GM23248 (cell line): ENCODE measurements at regions not wholly inside any gene's neighbourhood (a gene's known extent, or its start where the extent isn't known, plus 50 kb on each side); places are given as distances from the start of the nearest gene placed in this dataset.

Source experiments
- DNase-seq: peaks from one replicate; pipeline ENCODE4 v3.0.0-alpha.2; 2015
- H2AFZ ChIP-seq: fragments of 200-600 bp; sonication (generic); 2 replicates; pipeline ENCODE4 v1.6.1; 2016; ENCODE audit warnings: antibody characterized with exemption
- H3F3A ChIP-seq: fragments of 200-600 bp; sonication (generic); 2 replicates; pipeline ENCODE4 v1.6.1; 2016; ENCODE audit warnings: mild to moderate bottlenecking, antibody characterized with exemption, mixed run types; ENCODE audit not compliant: insufficient read depth
- H3K27ac ChIP-seq: fragments of 200-600 bp; sonication (generic); 2 replicates; pipeline ENCODE4 v1.5.1; 2016; ENCODE audit warnings: mild to moderate bottlenecking
- H3K27me3 ChIP-seq: fragments of 200-600 bp; sonication (generic); replicated peaks from 2 replicates; pipeline ENCODE4 v1.6.1; 2016; ENCODE audit warnings: mild to moderate bottlenecking; ENCODE audit not compliant: insufficient read depth
- H3K36me3 ChIP-seq: fragments of 200-600 bp; sonication (generic); 2 replicates; pipeline ENCODE4 v1.6.1; 2016; ENCODE audit warnings: low read depth, mild to moderate bottlenecking
- H3K4me1 ChIP-seq: fragments of 200-600 bp; sonication (generic); 2 replicates; pipeline ENCODE4 v1.6.1; 2016; ENCODE audit warnings: mild to moderate bottlenecking; ENCODE audit not compliant: insufficient read depth
- H3K4me2 ChIP-seq: fragments of 200-600 bp; sonication (generic); one replicate; pipeline ENCODE4 v1.6.1; 2016; ENCODE audit warnings: mild to moderate bottlenecking; ENCODE audit not compliant: unreplicated experiment
- H3K4me3 ChIP-seq: fragments of 200-600 bp; sonication (generic); 2 replicates; pipeline ENCODE4 v1.5.1; 2016; ENCODE audit warnings: mild to moderate bottlenecking
- H3K79me2 ChIP-seq: fragments of 200-600 bp; sonication (generic); 2 replicates; pipeline ENCODE4 v1.6.1; 2016; ENCODE audit warnings: mild to moderate bottlenecking; ENCODE audit not compliant: insufficient read depth
- H3K9ac ChIP-seq: fragments of 200-600 bp; sonication (generic); 2 replicates; pipeline ENCODE4 v1.6.1; 2016; ENCODE audit warnings: mild to moderate bottlenecking
- H3K9me2 ChIP-seq: fragments of 200-600 bp; sonication (generic); 2 replicates; pipeline ENCODE4 v1.6.1; 2016; ENCODE audit warnings: mixed run types, mild to moderate bottlenecking, moderate library complexity; ENCODE audit not compliant: insufficient read depth
- H3K9me3 ChIP-seq: fragments of 200-600 bp; sonication (generic); one replicate; pipeline ENCODE4 v1.6.1; 2017; ENCODE audit warnings: low read depth
- H4K20me1 ChIP-seq: fragments of 200-600 bp; sonication (generic); 2 replicates; pipeline ENCODE4 v1.6.0; 2016; ENCODE audit not compliant: insufficient read depth
- EZH2 ChIP-seq: fragments of 200-600 bp; sonication (generic); IDR thresholded peaks from 2 replicates; pipeline ENCODE4 v1.6.1; 2018; ENCODE audit warnings: antibody characterized with exemption, mild to moderate bottlenecking; ENCODE audit not compliant: insufficient read depth, poor library complexity, severe bottlenecking
- EZH2phosphoT487 ChIP-seq: fragments of 200-600 bp; sonication (generic); IDR thresholded peaks from 2 replicates; pipeline ENCODE4 v1.6.1; 2018; ENCODE audit warnings: antibody characterized with exemption, moderate library complexity, mild to moderate bottlenecking, low read depth; ENCODE audit not compliant: insufficient read depth
- WGBS, 2 experiments: methylation state at CpG; one replicate each; pipeline ENCODE4 v1.1.6; 2015 to 2017; ENCODE audit warnings: low lambda C conversion rate in 2 of 2, low coverage in 1 of 2; ENCODE audit errors: missing lambda C conversion rate in 2 of 2; 5-methylcytosine and 5-hydroxymethylcytosine counted together
- in situ Hi-C: fragments of 300-500 bp; cut with MboI; formaldehyde crosslinking; loops from 2 replicates; pipeline ENCODE4 v1.15.0; 2020

DNA sequence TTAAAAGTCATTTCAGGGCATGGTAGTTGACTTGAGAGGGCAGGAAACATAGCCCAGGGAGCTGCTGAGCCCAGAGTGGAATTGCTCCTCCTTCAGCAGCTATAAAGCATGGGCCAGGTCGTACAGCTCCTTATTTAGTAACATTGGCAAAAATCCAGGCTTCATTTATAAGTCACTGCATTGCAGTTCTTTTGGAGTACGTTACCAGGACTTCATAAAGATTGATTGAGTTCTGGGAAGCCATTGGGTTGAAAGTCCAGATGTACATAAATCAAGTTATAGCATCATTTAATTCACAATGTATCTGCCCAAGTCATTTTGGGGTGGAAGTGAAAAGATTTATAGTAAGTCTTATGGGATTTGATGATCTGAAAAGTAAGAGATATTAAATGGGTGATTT is 53.0 kb upstream of the ANKEF1 start:
- Histone ChIP-seq H4K20me1 (no peaks in the 10 kb centered on the region), H3K36me3 (no peaks in the 10 kb centered on the region), H3K9me3 (no peaks in the 10 kb centered on the region), H3K79me2 (no peaks in the 10 kb centered on the region), H3K4me1 (no peaks in the 10 kb centered on the region), H2AFZ (no peak overlapping the region), H3K9ac (no peak overlapping the region), H3F3A (no peaks in the 10 kb centered on the region), H3K27ac (no peak overlapping the region), H3K27me3 (peaks cover 3% of the 10 kb centered on the region; the same call in 1 of the 2 replicates), H3K9me2 (no peaks in the 10 kb centered on the region), H3K4me3 (no peak overlapping the region), H3K4me2 (no peak overlapping the region)
- TF ChIP-seq EZH2 (no peak), EZH2phosphoT487 (no peak)
- in situ Hi-C loops, result loop anchor here (10.0 to 25.0 kb wide), 2 partner anchors 113 to 1555 kb away; no protein-coding TSS in a partner anchor
- DNase-seq, result no peak
- WGBS, 2 experiments, result 57 to 76% methylated on average over 2 of the region's 2 CpGs

- no peak for TF ChIP-seq EZH2phosphoT487
- H3K27me3 ChIP-seq, result 0 out of 2 replicates have a peak, but pooled peaks cover 10% of the 10 kb centered on the region
- no peaks in the 10 kb centered on the region for H3K79me2 ChIP-seq
- H3K9ac ChIP-seq, result no peak overlapping the region
- peak overlapping the region; percentile 41 for H3K4me2 ChIP-seq
- in situ Hi-C loops, result loop anchor here (10.0 to 25.0 kb wide), 2 partner anchors 436 to 1559 kb away; no protein-coding TSS in a partner anchor
- H3K4me1 ChIP-seq, result no peaks in the 10 kb centered on the region
- 0 out of 2 replicates have a peak overlapping the region, but pooled peaks have one; percentile 16 for H2AFZ ChIP-seq
- no peaks in the 10 kb centered on the region for H3F3A ChIP-seq
- DNase-seq, result peak; percentile 89
- H3K27ac ChIP-seq, result no peak overlapping the region
- no peaks in the 10 kb centered on the region for H3K36me3 ChIP-seq
- no peaks in the 10 kb centered on the region for H4K20me1 ChIP-seq
- no peaks in the 10 kb centered on the region for H3K9me3 ChIP-seq
- H3K4me3 ChIP-seq, result peak overlapping the region; percentile 45; the same call in 1 of the 2 replicates
- H3K9me2 ChIP-seq, result no peaks in the 10 kb centered on the region
- WGBS, 2 experiments, result 17 to 20% methylated on average over 6 of the region's 6 CpGs
Observed at GRCh38 chr20:9978397-9979004, 56.3 kb upstream of the ANKEF1 start.

DNA sequence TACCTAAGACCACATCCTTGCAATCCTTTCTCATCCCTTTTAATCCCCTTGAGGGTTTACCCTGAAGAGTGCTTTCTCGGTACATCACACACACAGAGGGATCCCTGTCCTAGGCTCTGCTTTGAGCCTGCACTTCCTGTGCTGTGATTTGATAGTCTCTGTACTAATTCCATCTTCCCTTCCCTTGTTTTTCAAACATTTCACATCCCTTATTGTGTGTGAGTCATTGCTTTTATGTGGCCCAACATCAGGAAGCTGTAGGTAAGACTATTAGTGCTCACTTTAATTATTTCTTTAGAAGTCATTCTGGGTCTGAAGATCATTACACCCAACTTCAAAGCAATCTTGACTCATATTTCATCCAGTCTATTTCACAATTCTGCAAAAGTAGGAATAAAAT is 57.2 kb upstream of the ANKEF1 start:
- TF ChIP-seq EZH2phosphoT487, result no peak
- TF ChIP-seq EZH2, result no peak
- Histone ChIP-seq H4K20me1 (no peaks in the 10 kb centered on the region), H2AFZ (no peak overlapping the region), H3K27me3 (peaks cover 10% of the 10 kb centered on the region; the same call in 1 of the 2 replicates), H3K9ac (no peak overlapping the region), H3K79me2 (no peaks in the 10 kb centered on the region), H3K9me3 (no peaks in the 10 kb centered on the region), H3K4me1 (no peaks in the 10 kb centered on the region), H3K4me3 (no peak overlapping the region), H3K36me3 (no peaks in the 10 kb centered on the region), H3F3A (no peaks in the 10 kb centered on the region), H3K27ac (no peak overlapping the region), H3K9me2 (no peaks in the 10 kb centered on the region), H3K4me2 (no peak overlapping the region)
- peak; percentile 4 for DNase-seq
- whole genome bisulfite sequencing, 2 experiments, result 53 to 54% methylated on average over 1 of the region's 1 CpG
- in situ Hi-C loops, result loop anchor here (10.0 to 25.0 kb wide), 2 partner anchors 437 to 1560 kb away; no protein-coding TSS in a partner anchor

- TF ChIP-seq EZH2, result no peak
- 51 to 57% methylated on average over 2 of the region's 2 CpGs for WGBS, 2 experiments
- Histone ChIP-seq H3K4me2 (no peak overlapping the region), H2AFZ (no peak overlapping the region), H3K27me3 (peaks cover 13% of the 10 kb centered on the region; the same call in 1 of the 2 replicates), H3K9me3 (no peaks in the 10 kb centered on the region), H3K79me2 (no peaks in the 10 kb centered on the region), H3F3A (no peaks in the 10 kb centered on the region), H3K9ac (no peak overlapping the region), H3K4me3 (no peak overlapping the region), H4K20me1 (no peaks in the 10 kb centered on the region), H3K36me3 (no peaks in the 10 kb centered on the region), H3K9me2 (no peaks in the 10 kb centered on the region), H3K27ac (no peak overlapping the region), H3K4me1 (no peaks in the 10 kb centered on the region)
- in situ Hi-C loops, result loop anchor here (10.0 kb wide), 1 partner anchor 440 kb away; no protein-coding TSS in a partner anchor
- no peak for DNase-seq
Observed at GRCh38 chr20:9974324-9974723, 60.5 kb upstream of the ANKEF1 start.
